Erythroblast (primary cell): ENCODE measurements at regions not wholly inside any gene's neighbourhood (a gene's known extent, or its start where the extent isn't known, plus 50 kb on each side); places are given as distances from the start of the nearest gene placed in this dataset.

Source experiments
- GATA1 ChIP-seq: IDR thresholded peaks from 2 replicates; pipeline ENCODE4 v1.6.1; 2011; ENCODE audit warnings: low read depth, mild to moderate bottlenecking, control low read depth, low read length, moderate library complexity
- POLR2A ChIP-seq: IDR thresholded peaks from 2 replicates; pipeline ENCODE4 v1.6.1; 2011; ENCODE audit warnings: mild to moderate bottlenecking, low read length

DNA sequence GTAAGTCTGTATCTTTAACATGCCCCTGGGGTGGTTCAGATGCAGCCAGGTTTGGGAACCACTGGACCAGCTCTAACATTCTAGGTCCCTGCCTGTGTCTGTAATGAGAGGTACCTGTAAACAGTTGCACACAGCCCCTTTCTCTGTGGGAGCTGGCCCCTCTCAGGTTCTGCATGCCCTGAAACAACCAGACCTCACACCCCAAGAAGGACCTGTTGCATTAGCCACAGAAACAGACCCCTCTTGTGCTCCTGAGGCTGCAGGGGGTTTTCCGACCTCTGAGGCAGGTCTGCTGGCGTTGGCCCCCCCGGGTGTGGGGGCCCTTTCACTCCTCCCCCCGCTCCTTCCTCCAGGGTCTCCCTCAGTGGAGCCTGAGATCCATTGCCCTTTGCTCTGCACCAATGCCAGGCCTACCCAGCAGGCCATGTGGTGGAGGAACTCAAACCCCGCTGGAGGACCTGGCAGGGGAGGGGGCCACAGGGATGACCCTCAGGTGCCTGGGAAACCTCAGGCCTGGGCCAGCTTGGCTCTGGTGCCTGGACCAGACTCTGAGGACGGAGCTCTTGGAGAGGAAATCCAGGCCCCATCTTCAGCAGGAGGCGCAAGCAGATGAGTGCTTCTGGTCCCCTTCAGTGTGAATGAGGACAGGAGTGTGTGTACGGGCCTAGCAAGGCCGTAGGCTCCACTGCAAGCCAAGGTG lies 61.4 kb upstream of the PJA1 start:
- TF ChIP-seq POLR2A = no peak
- TF ChIP-seq GATA1 = no peak
